HCT116 (cell line): ENCODE measurements at regions not wholly inside any gene's neighbourhood (a gene's known extent, or its start where the extent isn't known, plus 50 kb on each side); places are given as distances from the start of the nearest gene placed in this dataset.

ENCODE experiments used
- ATF3 ChIP-seq: IDR thresholded peaks from 2 replicates; pipeline ENCODE4 v1.6.1; 2012
- CBX3 ChIP-seq: IDR thresholded peaks from 2 replicates; pipeline ENCODE4 v1.6.1; 2012; ENCODE audit warnings: low read depth
- CEBPB ChIP-seq: IDR thresholded peaks from 2 replicates; pipeline ENCODE4 v1.6.1; 2012; ENCODE audit warnings: low read depth
- CTCF ChIP-seq, 3 experiments: fragments of 200-600 bp in 1 of 3; sonication (generic) in 1 of 3; IDR thresholded peaks in 2 of 3; conservative IDR thresholded peaks in 1 of 3; 2 replicates each; pipeline ENCODE4 v1.5.1; 2012 to 2017; ENCODE audit warnings: low read depth in 2 of 3, low read length in 2 of 3, antibody characterized with exemption in 1 of 3, borderline replicate concordance in 1 of 3, control low read depth in 1 of 3, mild to moderate bottlenecking in 1 of 3, mixed read lengths in 1 of 3, mixed run types in 1 of 3, moderate library complexity in 1 of 3; ENCODE audit not compliant: insufficient read depth in 1 of 3
- EGR1 ChIP-seq: IDR thresholded peaks from 2 replicates; pipeline ENCODE4 v1.6.1; 2012; ENCODE audit warnings: low read depth
- ELF1 ChIP-seq: IDR thresholded peaks from 2 replicates; pipeline ENCODE4 v1.6.1; 2012; ENCODE audit warnings: low read depth, borderline replicate concordance
- EZH2 ChIP-seq: fragments of 200-600 bp; sonication (generic); IDR thresholded peaks from 2 replicates; pipeline ENCODE4 v1.6.1; 2017; ENCODE audit warnings: antibody characterized with exemption, mixed run types
- FOSL1 ChIP-seq: IDR thresholded peaks from 2 replicates; pipeline ENCODE4 v1.6.1; 2012; ENCODE audit warnings: low read depth
- POLR2A ChIP-seq: IDR thresholded peaks from 2 replicates; pipeline ENCODE4 v1.7.0; 2011; ENCODE audit warnings: borderline replicate concordance; ENCODE audit not compliant: insufficient read depth, insufficient read length; ENCODE audit errors: extremely low read depth
- POLR2AphosphoS5 ChIP-seq: IDR thresholded peaks from 2 replicates; pipeline ENCODE4 v1.6.1; 2011; ENCODE audit warnings: mild to moderate bottlenecking, low read depth, low read length, moderate library complexity
- SIN3A ChIP-seq: IDR thresholded peaks from 2 replicates; pipeline ENCODE4 v1.6.1; 2012; ENCODE audit warnings: low read depth
- YY1 ChIP-seq: IDR thresholded peaks from 2 replicates; pipeline ENCODE4 v1.6.1; 2011; ENCODE audit warnings: low read length, low read depth, moderate library complexity, mild to moderate bottlenecking; ENCODE audit not compliant: insufficient replicate concordance; ENCODE audit errors: extremely low read depth
- ZBTB33 ChIP-seq: IDR thresholded peaks from 2 replicates; pipeline ENCODE4 v1.6.1; 2011; ENCODE audit warnings: mild to moderate bottlenecking, low read length, moderate library complexity; ENCODE audit not compliant: insufficient replicate concordance; ENCODE audit errors: extremely low read depth

- TF ChIP-seq ZBTB33 (no peak), CBX3 (no peak), EGR1 (no peak), FOSL1 (no peak), POLR2A (no peak), POLR2AphosphoS5 (no peak), CTCF (IDR thresholded peaks at IDR 0.05 in 2 of 3, conservative IDR thresholded peaks at IDR 0.05 in 1 of 3; ENCODE audit: borderline replicate concordance in 1 of 3, insufficient read depth in 1 of 3, low read depth in 2 of 3, low read length in 2 of 3) (no peak), YY1 (no peak), SIN3A (no peak), ATF3 (no peak), CEBPB (no peak), EZH2 (no peak), ELF1 (no peak)
Measured at GRCh38 chr20:43318755-43319297, 129.1 kb upstream of the PTPRT start (continued).
